Heart right ventricle (tissue), 16 donors: ENCODE measurements at regions not wholly inside any gene's neighbourhood (a gene's known extent, or its start where the extent isn't known, plus 50 kb on each side); places are given as distances from the start of the nearest gene placed in this dataset.

ENCODE experiments used
- ATAC-seq, 8 donors: fragments of 200-7000 bp; cut with Tn5 transposase; one replicate each; pipeline ENCODE4 v1.9.1; 2020; ENCODE audit warnings: mild to moderate bottlenecking in 8 of 8, moderate library complexity in 8 of 8, moderate number of reproducible peaks in 1 of 8
- DNase-seq, 2 donors: peaks; one replicate each; pipeline ENCODE4 v3.0.0-alpha.2; 2020
- H3K27ac ChIP-seq, 10 donors: fragments of 200-600 bp; sonication (generic) in 2 of 10; one replicate each; pipeline versions ENCODE4 v1.5.0 to v1.8.0; 2020 to 2022; ENCODE audit warnings: mild to moderate bottlenecking in 3 of 10
- H3K27me3 ChIP-seq, 7 donors: fragments of 200-600 bp; one replicate each; pipeline ENCODE4 v1.8.0; 2021 to 2022; ENCODE audit warnings: mild to moderate bottlenecking in 2 of 7
- H3K36me3 ChIP-seq, 9 donors: fragments of 200-600 bp; sonication (generic) in 1 of 9; one replicate each; pipeline versions ENCODE4 v1.5.0 to v1.8.0; 2020 to 2022; ENCODE audit warnings: mild to moderate bottlenecking in 2 of 9
- H3K4me1 ChIP-seq, 9 donors: fragments of 200-600 bp; sonication (generic) in 1 of 9; one replicate each; pipeline versions ENCODE4 v1.5.0 to v1.8.0; 2020 to 2022; ENCODE audit warnings: mild to moderate bottlenecking in 4 of 9
- H3K4me3 ChIP-seq, 10 donors: fragments of 200-600 bp; sonication (generic) in 2 of 10; one replicate each; pipeline versions ENCODE4 v1.5.0 to v1.8.0; 2020 to 2022; ENCODE audit warnings: mild to moderate bottlenecking in 7 of 10, moderate library complexity in 2 of 10
- H3K9me3 ChIP-seq, 11 donors: fragments of 200-600 bp in 10 of 11; sonication (generic) in 2 of 11; one replicate each; pipeline versions ENCODE4 v1.5.0 to v1.8.0; 2013 to 2022; ENCODE audit warnings: mild to moderate bottlenecking in 2 of 11, control low read depth in 1 of 11, moderate library complexity in 1 of 11
- WGBS, 2 donors: extraction: QIAGEN DNeasy Blood & Tissue Kit; methylation state at CpG; one replicate each; pipeline ENCODE4 v1.1.7; 2013; ENCODE audit warnings: inconsistent platforms in 1 of 2; 5-methylcytosine and 5-hydroxymethylcytosine counted together
- intact Hi-C, 10 donors: fragments of 100-400 bp; cut with DNase I; formaldehyde crosslinking; loops; one replicate each; pipeline versions ENCODE4 v1.11.1 to v1.14.2; 2022
- TF ChIP-seq, protein P1 (sequence below), 9 donors: fragments of 200-600 bp; sonication (generic) in 2 of 9; IDR thresholded peaks; one replicate each; pipeline versions ENCODE4 v1.5.0 to v1.8.0; 2021 to 2022; ENCODE audit warnings: antibody characterized with exemption in 9 of 9, mild to moderate bottlenecking in 5 of 9, moderate library complexity in 1 of 9
- donor health status: Arrhythmogenic right ventricular cardiomyopathy.
- donor health status: ischemic (EF 13 %, LVEDD 7.1; RV severe dilation, severe dysfunction).
- donor health status: healthy with polysubstance abuse.
- donor health status: DM: no; HTN: yes; CAD: no.
- donor health status: DM: no; HTN: no; CAD: no.
- donor health status: ischemic (EF 25% LVEDD 6.9; RV normal size, moderate dysfunction).
- donor health status: ischemic (EF 25% LVEDD 5.7; RV mildly dilated, moderate dysfunction).
- donor health status: healthy.
- donor health status: DM: yes; HTN: yes; CAD: no.
- donor health status: Ischemic cardiomyopathy.
- donor health status: ischemic (EF 35%, LVEDD 5.7; RV mildly dilated, moderate dysfunction).
- donor health status: nonischemic (EF 11% LVEDD 7.7; RV severe dilation, severe dysfunction).
- donor health status: DM: yes; HTN: yes; CAD: no.
- donor health status: PGD.
- donor health status: ischemic (EF 29% LVEDD 5.4; RV normal size, mild dysfunction).
- donor health status: nonischemic (EF 23%, LVEDD 6.1; RV moderate dilation, normal function).

DNA sequence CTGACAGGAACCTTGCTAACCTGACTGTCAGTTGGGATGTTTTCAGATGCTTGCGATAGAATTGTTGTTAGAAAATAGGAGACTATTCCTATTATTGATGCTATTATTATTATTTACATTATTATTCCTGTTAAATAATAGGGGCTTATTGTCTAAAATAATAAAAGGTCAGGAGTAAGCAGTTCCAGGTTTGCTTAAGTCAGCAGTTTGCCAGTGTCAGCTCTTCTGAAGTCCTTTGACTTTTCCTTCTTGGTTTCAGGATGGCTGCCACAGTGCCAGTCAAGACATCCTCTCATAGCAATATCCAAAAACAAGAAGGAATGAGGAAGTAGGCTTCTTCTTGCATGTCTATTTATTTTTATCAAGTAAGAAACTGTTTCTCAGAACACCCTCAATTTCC, 141.7 kb upstream of the MARCHF11 start:
- TF ChIP-seq, protein P1, sequence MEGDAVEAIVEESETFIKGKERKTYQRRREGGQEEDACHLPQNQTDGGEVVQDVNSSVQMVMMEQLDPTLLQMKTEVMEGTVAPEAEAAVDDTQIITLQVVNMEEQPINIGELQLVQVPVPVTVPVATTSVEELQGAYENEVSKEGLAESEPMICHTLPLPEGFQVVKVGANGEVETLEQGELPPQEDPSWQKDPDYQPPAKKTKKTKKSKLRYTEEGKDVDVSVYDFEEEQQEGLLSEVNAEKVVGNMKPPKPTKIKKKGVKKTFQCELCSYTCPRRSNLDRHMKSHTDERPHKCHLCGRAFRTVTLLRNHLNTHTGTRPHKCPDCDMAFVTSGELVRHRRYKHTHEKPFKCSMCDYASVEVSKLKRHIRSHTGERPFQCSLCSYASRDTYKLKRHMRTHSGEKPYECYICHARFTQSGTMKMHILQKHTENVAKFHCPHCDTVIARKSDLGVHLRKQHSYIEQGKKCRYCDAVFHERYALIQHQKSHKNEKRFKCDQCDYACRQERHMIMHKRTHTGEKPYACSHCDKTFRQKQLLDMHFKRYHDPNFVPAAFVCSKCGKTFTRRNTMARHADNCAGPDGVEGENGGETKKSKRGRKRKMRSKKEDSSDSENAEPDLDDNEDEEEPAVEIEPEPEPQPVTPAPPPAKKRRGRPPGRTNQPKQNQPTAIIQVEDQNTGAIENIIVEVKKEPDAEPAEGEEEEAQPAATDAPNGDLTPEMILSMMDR (IDR thresholded peaks at IDR 0.05): no peak
- H3K4me1 ChIP-seq: no peaks in the 10 kb centered on the region
- no peak overlapping the region for H3K27ac ChIP-seq
- WGBS, 2 donors: 95 to 98% methylated on average over 1 of the region's 1 CpG
- ATAC-seq (no peak), DNase-seq (no peak)
- intact Hi-C loops: no loop called here
- no peak overlapping the region for H3K4me3 ChIP-seq
- H3K9me3 ChIP-seq: no peaks in the 10 kb centered on the region
- no peaks in the 10 kb centered on the region for H3K36me3 ChIP-seq
- no peaks in the 10 kb centered on the region for H3K27me3 ChIP-seq

DNA sequence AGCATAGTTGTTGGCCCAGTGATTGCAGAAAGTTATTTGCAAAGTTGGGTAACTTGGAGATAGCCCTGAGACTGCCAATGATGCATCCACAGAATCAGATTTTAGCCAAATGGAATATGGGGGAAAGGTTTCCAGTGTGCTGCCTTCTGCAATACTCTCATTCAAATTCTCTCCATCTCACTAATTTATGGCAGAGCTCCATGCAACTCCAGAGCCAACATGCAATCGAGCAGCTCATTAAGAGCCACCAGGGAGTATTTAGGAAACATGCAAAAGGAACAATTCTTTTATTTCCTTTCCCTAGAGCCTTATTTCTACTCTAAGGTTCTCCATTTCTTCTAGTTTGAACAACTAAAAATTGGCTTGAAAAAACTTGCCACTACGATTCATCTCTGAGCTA, 135.9 kb upstream of the MARCHF11 start:
- Histone ChIP-seq H3K27ac (no peak overlapping the region), H3K4me3 (no peak overlapping the region), H3K9me3 (peaks cover 0 to 5% (median 0%) of the 10 kb centered on the region in 11 donors), H3K36me3 (no peaks in the 10 kb centered on the region), H3K27me3 (no peaks in the 10 kb centered on the region), H3K4me1 (no peaks in the 10 kb centered on the region)
- TF ChIP-seq, protein P1 (IDR thresholded peaks at IDR 0.05): no peak
- DNase-seq (no peak), ATAC-seq (no peak)
- WGBS, 2 donors: 55 to 74% methylated on average over 2 of the region's 2 CpGs
- intact Hi-C loops: no loop called here

DNA sequence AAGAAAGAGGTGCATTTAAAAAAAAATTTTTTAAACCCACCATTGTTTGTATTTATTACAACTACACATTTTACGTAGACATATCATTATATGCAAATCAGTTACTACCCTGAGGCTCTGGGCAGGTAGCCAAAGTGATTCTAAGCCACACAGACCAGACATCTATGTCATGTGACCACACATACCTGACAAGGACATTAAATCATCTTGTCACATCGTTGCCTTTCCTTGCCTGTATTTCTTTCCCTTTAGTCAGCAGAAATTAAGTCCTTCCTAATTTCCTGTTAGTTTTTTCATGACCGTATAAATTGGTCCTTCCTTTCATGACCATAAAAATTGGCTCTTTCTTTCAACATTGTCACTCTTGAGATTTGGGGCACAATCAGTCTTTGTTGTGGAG, 134.2 kb upstream of the MARCHF11 start:
- DNase-seq: no peak
- no peaks in the 10 kb centered on the region for H3K27me3 ChIP-seq
- H3K4me1 ChIP-seq: no peaks in the 10 kb centered on the region
- TF ChIP-seq, protein P1 (IDR thresholded peaks at IDR 0.05): no peak
- 47 to 54% methylated on average over 3 of the region's 3 CpGs for WGBS, 2 donors
- intact Hi-C loops: no loop called here
- H3K36me3 ChIP-seq: no peaks in the 10 kb centered on the region
- H3K4me3 ChIP-seq: no peak overlapping the region
- H3K27ac ChIP-seq: no peak overlapping the region
- peaks cover 0 to 5% (median 0%) of the 10 kb centered on the region in 11 donors for H3K9me3 ChIP-seq
- no peak for ATAC-seq

DNA sequence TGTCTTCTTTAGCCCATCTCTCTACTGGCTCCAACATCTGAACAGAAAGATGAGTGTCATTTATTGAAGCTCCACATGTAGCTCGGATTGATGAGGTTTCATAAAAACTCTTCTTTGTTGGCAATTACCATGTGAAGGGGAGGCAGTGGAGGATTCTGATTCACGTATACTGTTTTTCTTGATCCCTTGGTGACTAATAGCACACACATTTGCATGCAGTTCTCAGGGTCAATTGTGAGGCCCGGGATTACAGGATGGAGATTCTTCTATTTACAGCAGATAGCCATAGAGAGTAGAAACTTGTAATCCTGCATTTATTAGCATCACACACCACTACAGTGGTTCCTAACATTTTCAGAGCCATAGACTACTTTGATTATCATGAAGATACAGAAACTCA, 133.2 kb upstream of the MARCHF11 start:
- Histone ChIP-seq H3K9me3 (peaks cover 0 to 5% (median 0%) of the 10 kb centered on the region in 11 donors), H3K4me3 (no peak overlapping the region), H3K27me3 (no peaks in the 10 kb centered on the region), H3K27ac (no peak overlapping the region), H3K4me1 (no peaks in the 10 kb centered on the region), H3K36me3 (no peaks in the 10 kb centered on the region)
- intact Hi-C loops: no loop called here
- DNase-seq (no peak), ATAC-seq (no peak)
- WGBS, 2 donors: 70 to 76% methylated on average over 3 of the region's 3 CpGs
- TF ChIP-seq, protein P1 (IDR thresholded peaks at IDR 0.05): no peak
